Nephron progenitor cell (in vitro differentiated cells): ENCODE measurements at regions not wholly inside any gene's neighbourhood (a gene's known extent, or its start where the extent isn't known, plus 50 kb on each side); places are given as distances from the start of the nearest gene placed in this dataset.

Experiments used
- DNase-seq: peaks from one replicate; pipeline ENCODE4 v3.0.0; 2021
- H3K27ac Mint-ChIP-seq: 2 replicates; pipeline ENCODE4 v1.8.0; 2021; ENCODE audit warnings: mild to moderate bottlenecking, moderate library complexity, mixed read lengths
- H3K27me3 Mint-ChIP-seq: 2 replicates; pipeline ENCODE4 v1.8.0; 2021; ENCODE audit warnings: mild to moderate bottlenecking, low read depth, mixed read lengths; ENCODE audit not compliant: poor library complexity
- H3K36me3 Mint-ChIP-seq: 2 replicates; pipeline ENCODE4 v1.8.0; 2021; ENCODE audit warnings: low read depth, mixed read lengths
- H3K4me1 Mint-ChIP-seq: 2 replicates; pipeline ENCODE4 v1.8.0; 2021; ENCODE audit warnings: mixed read lengths
- H3K4me3 Mint-ChIP-seq: 2 replicates; pipeline ENCODE4 v1.8.0; 2021; ENCODE audit warnings: mild to moderate bottlenecking, moderate library complexity, mixed read lengths
- H3K9me3 Mint-ChIP-seq: 2 replicates; pipeline ENCODE4 v1.8.0; 2021; ENCODE audit warnings: mild to moderate bottlenecking, moderate library complexity, mixed read lengths
- CTCF ChIP-seq: fragments of 200-600 bp; sonication (generic); IDR thresholded peaks from 2 replicates; pipeline ENCODE4 v1.5.0; 2021; ENCODE audit warnings: antibody characterized with exemption

GRCh38 chr3:82505079-82505756 lies 743.8 kb upstream of the GBE1 start:
- no peak overlapping the region for H3K27ac Mint-ChIP-seq
- DNase-seq, result no peak
- no peak overlapping the region for H3K4me3 Mint-ChIP-seq
- no peaks in the 10 kb centered on the region for H3K9me3 Mint-ChIP-seq
- peaks cover 5% of the 10 kb centered on the region for H3K27me3 Mint-ChIP-seq
- no peaks in the 10 kb centered on the region for H3K4me1 Mint-ChIP-seq
- no peak for TF ChIP-seq CTCF
- no peaks in the 10 kb centered on the region for H3K36me3 Mint-ChIP-seq

DNA sequence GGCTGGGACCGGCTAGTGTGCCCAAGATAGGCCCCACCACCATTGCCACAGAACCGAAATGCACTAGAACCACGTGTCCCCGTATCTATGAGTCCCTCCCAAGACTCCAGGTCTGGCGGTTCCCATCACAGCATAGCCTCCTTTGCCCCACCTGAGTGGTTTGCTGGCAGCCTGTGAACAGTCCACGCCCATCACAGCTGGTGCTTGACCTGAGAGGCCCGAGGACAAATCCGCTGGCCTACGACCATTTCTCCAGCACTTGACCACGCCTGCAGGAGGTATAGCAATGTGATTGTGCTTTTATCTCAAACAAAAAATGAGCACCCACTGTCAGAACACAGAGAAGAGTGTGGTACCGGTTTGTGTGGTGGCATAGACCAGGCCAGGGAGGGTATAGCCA lies 736.7 kb upstream of the GBE1 start:
- TF ChIP-seq CTCF, result no peak
- no peaks in the 10 kb centered on the region for H3K4me1 Mint-ChIP-seq
- no peak for DNase-seq
- peaks cover 5% of the 10 kb centered on the region for H3K27me3 Mint-ChIP-seq
- no peaks in the 10 kb centered on the region for H3K9me3 Mint-ChIP-seq
- H3K36me3 Mint-ChIP-seq, result no peaks in the 10 kb centered on the region
- no peak overlapping the region for H3K4me3 Mint-ChIP-seq
- no peak overlapping the region for H3K27ac Mint-ChIP-seq

DNA sequence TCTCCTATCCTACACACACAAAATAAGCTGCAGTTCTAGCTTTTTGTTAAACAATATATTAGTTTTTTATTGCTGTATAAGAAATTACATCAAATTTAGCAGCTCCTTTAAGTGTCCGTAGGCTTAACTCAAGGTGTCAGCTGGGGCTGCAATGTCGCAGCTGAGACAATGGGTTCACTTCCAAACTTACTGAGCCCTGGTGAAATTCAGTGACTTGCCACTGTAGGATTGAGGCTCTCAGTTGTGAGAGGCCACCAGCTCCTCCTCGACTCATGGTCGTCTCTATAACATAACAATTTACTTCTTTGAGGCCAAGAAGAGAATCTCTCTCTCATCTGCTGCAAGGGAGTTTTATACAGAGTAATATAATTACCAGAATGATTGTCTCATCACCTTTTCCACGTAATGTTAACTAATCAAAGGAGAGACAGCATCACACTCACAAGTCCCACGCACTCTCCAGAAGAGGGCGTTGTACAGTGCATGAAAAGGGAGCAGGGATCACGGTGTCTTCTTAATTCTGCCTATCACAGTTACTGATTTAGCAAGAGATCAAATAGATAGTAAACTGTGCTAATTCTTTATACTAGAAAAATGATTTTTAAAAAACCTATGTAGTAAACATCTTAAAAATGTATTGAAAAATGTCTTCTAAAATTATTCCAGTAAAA lies 735.6 kb upstream of the GBE1 start:
- Mint-ChIP-seq H3K27ac (no peak overlapping the region), H3K9me3 (no peaks in the 10 kb centered on the region), H3K36me3 (no peaks in the 10 kb centered on the region), H3K4me3 (no peak overlapping the region), H3K27me3 (no peaks in the 10 kb centered on the region), H3K4me1 (no peaks in the 10 kb centered on the region)
- no peak for DNase-seq
- TF ChIP-seq CTCF, result peak; percentile 50

DNA sequence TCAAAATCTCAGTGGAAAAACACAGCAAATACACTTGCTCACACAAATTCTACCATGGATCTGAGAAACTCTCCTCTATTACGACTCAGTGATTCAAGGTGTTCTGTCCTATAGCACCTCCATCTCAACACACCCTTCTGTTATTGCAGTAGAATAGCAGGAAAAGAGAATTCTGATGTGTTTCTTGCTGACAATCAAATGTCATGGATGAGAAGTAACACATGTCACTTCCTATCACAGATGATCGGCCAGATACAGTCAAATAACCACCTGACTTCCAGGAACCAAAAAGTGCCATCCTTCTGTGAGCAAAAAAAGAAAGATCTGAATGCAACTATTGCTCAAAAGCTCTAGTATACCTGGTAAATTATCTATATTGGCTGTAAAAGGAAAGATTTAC lies 734.2 kb upstream of the GBE1 start:
- no peaks in the 10 kb centered on the region for H3K4me1 Mint-ChIP-seq
- no peaks in the 10 kb centered on the region for H3K9me3 Mint-ChIP-seq
- no peak overlapping the region for H3K4me3 Mint-ChIP-seq
- H3K27ac Mint-ChIP-seq, result no peak overlapping the region
- DNase-seq, result no peak
- H3K36me3 Mint-ChIP-seq, result no peaks in the 10 kb centered on the region
- no peaks in the 10 kb centered on the region for H3K27me3 Mint-ChIP-seq
- TF ChIP-seq CTCF, result no peak

GRCh38 chr3:82494977-82495489 lies 733.6 kb upstream of the GBE1 start:
- H3K9me3 Mint-ChIP-seq, result no peaks in the 10 kb centered on the region
- no peaks in the 10 kb centered on the region for H3K27me3 Mint-ChIP-seq
- H3K4me3 Mint-ChIP-seq, result no peak overlapping the region
- no peak for TF ChIP-seq CTCF
- H3K36me3 Mint-ChIP-seq, result no peaks in the 10 kb centered on the region
- no peak overlapping the region for H3K27ac Mint-ChIP-seq
- DNase-seq, result no peak
- H3K4me1 Mint-ChIP-seq, result no peaks in the 10 kb centered on the region

GRCh38 chr3:82493858-82494257 lies 732.4 kb upstream of the GBE1 start:
- Mint-ChIP-seq H3K4me3 (no peak overlapping the region), H3K36me3 (no peaks in the 10 kb centered on the region), H3K27ac (no peak overlapping the region), H3K27me3 (no peaks in the 10 kb centered on the region), H3K4me1 (no peaks in the 10 kb centered on the region), H3K9me3 (no peaks in the 10 kb centered on the region)
- no peak for DNase-seq
- TF ChIP-seq CTCF, result no peak
